Thoracic aorta (tissue), 2 donors: ENCODE measurements at regions not wholly inside any gene's neighbourhood (a gene's known extent, or its start where the extent isn't known, plus 50 kb on each side); places are given as distances from the start of the nearest gene placed in this dataset.

Experiments used
- ATAC-seq: fragments of 150-250 bp; one replicate; pipeline ENCODE4 v1.8.0; 2017; ENCODE audit warnings: low read depth; ENCODE audit not compliant: insufficient number of reproducible peaks, low FRiP score
- DNase-seq: peaks from one replicate; pipeline ENCODE4 v3.0.0-alpha.2; 2020; ENCODE audit warnings: low spot score
- H3K27ac ChIP-seq, 2 donors: fragments of 200-600 bp; sonication (generic); 1 replicate in 1 of 2; 2 replicates in 1 of 2; pipeline ENCODE4 v1.5.1; 2016; ENCODE audit warnings: mild to moderate bottlenecking in 2 of 2, moderate library complexity in 2 of 2
- H3K27me3 ChIP-seq: fragments of 200-600 bp; sonication (generic); replicated peaks from 2 replicates; pipeline ENCODE4 v1.6.0; 2016; ENCODE audit warnings: mild to moderate bottlenecking; ENCODE audit not compliant: insufficient read depth
- H3K36me3 ChIP-seq: fragments of 200-600 bp; sonication (generic); one replicate; pipeline ENCODE4 v1.5.1; 2016
- H3K4me1 ChIP-seq, 2 donors: fragments of 200-600 bp; sonication (generic); 1 replicate in 1 of 2; 2 replicates in 1 of 2; pipeline versions ENCODE4 v1.5.1 to v1.6.0; 2016; ENCODE audit warnings: low read depth in 2 of 2, mild to moderate bottlenecking in 1 of 2; ENCODE audit not compliant: control insufficient read depth in 1 of 2
- H3K4me3 ChIP-seq: fragments of 200-600 bp; sonication (generic); 2 replicates; pipeline ENCODE4 v1.5.1; 2016; ENCODE audit warnings: mild to moderate bottlenecking
- H3K9me3 ChIP-seq: fragments of 200-600 bp; sonication (generic); 2 replicates; pipeline ENCODE4 v1.5.1; 2016
- CTCF ChIP-seq: fragments of 200-600 bp; sonication (generic); IDR thresholded peaks from one replicate; pipeline ENCODE4 v1.5.1; 2019; ENCODE audit warnings: antibody characterized with exemption

- Histone ChIP-seq H3K27me3 (no peaks in the 10 kb centered on the region), H3K4me3 (no peak overlapping the region), H3K9me3 (no peaks in the 10 kb centered on the region), H3K27ac (no peak overlapping the region), H3K4me1 (no peaks in the 10 kb centered on the region), H3K36me3 (no peaks in the 10 kb centered on the region)
- no peak for ATAC-seq
- no peak for DNase-seq
- TF ChIP-seq CTCF, result no peak
Observed at GRCh38 chr18:68148863-68149262, 566.0 kb downstream of the TMX3 start.

- Histone ChIP-seq H3K4me3 (no peak overlapping the region), H3K9me3 (no peaks in the 10 kb centered on the region), H3K4me1 (no peaks in the 10 kb centered on the region), H3K27ac (no peak overlapping the region), H3K27me3 (no peaks in the 10 kb centered on the region), H3K36me3 (no peaks in the 10 kb centered on the region)
- DNase-seq (no peak), ATAC-seq (no peak)
- TF ChIP-seq CTCF, result no peak
Observed at GRCh38 chr18:68147728-68148127, 567.2 kb downstream of the TMX3 start.

GRCh38 chr18:68121826-68122225 is 593.1 kb downstream of the TMX3 start:
- no peaks in the 10 kb centered on the region for H3K27me3 ChIP-seq
- H3K9me3 ChIP-seq, result no peaks in the 10 kb centered on the region
- no peak overlapping the region for H3K27ac ChIP-seq
- no peak overlapping the region for H3K4me3 ChIP-seq
- TF ChIP-seq CTCF, result no peak
- DNase-seq (no peak), ATAC-seq (no peak)
- no peaks in the 10 kb centered on the region for H3K4me1 ChIP-seq
- H3K36me3 ChIP-seq, result no peaks in the 10 kb centered on the region

- no peaks in the 10 kb centered on the region for H3K27me3 ChIP-seq
- no peaks in the 10 kb centered on the region for H3K9me3 ChIP-seq
- DNase-seq, result no peak
- H3K4me1 ChIP-seq, result no peaks in the 10 kb centered on the region
- ATAC-seq, result no peak
- TF ChIP-seq CTCF, result no peak
- no peaks in the 10 kb centered on the region for H3K36me3 ChIP-seq
- H3K27ac ChIP-seq, result no peak overlapping the region
- no peak overlapping the region for H3K4me3 ChIP-seq
Observed at GRCh38 chr18:68121308-68121707, 593.6 kb downstream of the TMX3 start.

GRCh38 chr18:68114989-68115388 is 598.5 kb upstream of the DSEL start:
- H3K36me3 ChIP-seq, result no peaks in the 10 kb centered on the region
- no peak overlapping the region for H3K27ac ChIP-seq
- TF ChIP-seq CTCF, result no peak
- no peaks in the 10 kb centered on the region for H3K27me3 ChIP-seq
- no peak overlapping the region for H3K4me3 ChIP-seq
- DNase-seq (no peak), ATAC-seq (no peak)
- no peaks in the 10 kb centered on the region for H3K9me3 ChIP-seq
- H3K4me1 ChIP-seq, result no peaks in the 10 kb centered on the region
